Endothelial cell of umbilical vein (primary cell): ENCODE measurements at regions not wholly inside any gene's neighbourhood (a gene's known extent, or its start where the extent isn't known, plus 50 kb on each side); places are given as distances from the start of the nearest gene placed in this dataset.

Source experiments
- BruUV-seq: library from RNA; stranded (reverse); fragments of 400-500 nt; replicated peaks from 2 replicates; lab custom pipeline; 2021; lab: Mats Ljungman, UMichigan
- CTCF ChIA-PET: fragments of 300-600, 350-600 bp; sonication (Branson Sonifier 250); formaldehyde crosslinking; loops from one replicate; lab custom pipeline; 2021; ENCODE audit warnings: antibody characterized with exemption, inconsistent platforms; lab: Charles Lee
- POLR2A ChIA-PET: fragments of 300-600, 350-600 bp; sonication (Branson Sonifier 250); formaldehyde crosslinking; loops from one replicate; lab custom pipeline; 2021; ENCODE audit warnings: antibody characterized with exemption, inconsistent platforms; lab: Charles Lee
- DNase-seq: peaks from one replicate; pipeline ENCODE4 v3.0.0-alpha.2; 2011; ENCODE audit warnings: low read depth, low spot score
- FAIRE-seq: peaks from 2 replicates; lab custom pipeline; 2011; peaks lifted over from hg19 to GRCh38; lab: Jason Lieb, UNC
- H2AFZ ChIP-seq: 2 replicates; pipeline ENCODE4 v1.6.0; 2012; ENCODE audit warnings: low read depth, low read length, control low read depth, inconsistent platforms
- H3K27ac ChIP-seq: 2 replicates; pipeline ENCODE4 v1.5.1; 2011; ENCODE audit warnings: low read depth, mild to moderate bottlenecking, control low read depth, low read length, moderate library complexity; ENCODE audit not compliant: insufficient read depth
- H3K27me3 ChIP-seq, 2 experiments: 2 replicates each; pipeline versions ENCODE4 v1.6.0 to v1.6.1; 2011; ENCODE audit warnings: low read length in 2 of 2, mixed read lengths in 1 of 2; ENCODE audit not compliant: control insufficient read depth in 2 of 2, insufficient read depth in 2 of 2
- H3K36me3 ChIP-seq, 2 experiments: 2 replicates in 1 of 2; 3 replicates in 1 of 2; pipeline ENCODE4 v1.5.1; 2011; ENCODE audit warnings: low read length in 2 of 2, mild to moderate bottlenecking in 1 of 2, moderate library complexity in 1 of 2; ENCODE audit not compliant: control insufficient read depth in 2 of 2, insufficient read depth in 2 of 2; ENCODE audit errors: extremely low read depth in 1 of 2
- H3K4me1 ChIP-seq: 3 replicates; pipeline ENCODE4 v1.5.1; 2011; ENCODE audit warnings: mild to moderate bottlenecking, low read length; ENCODE audit not compliant: control insufficient read depth, insufficient read depth; ENCODE audit errors: extremely low read depth
- H3K4me2 ChIP-seq: 2 replicates; pipeline ENCODE4 v1.6.1; 2011; ENCODE audit warnings: low read length, control low read depth, mixed read lengths; ENCODE audit not compliant: insufficient read depth
- H3K4me3 ChIP-seq, 3 experiments: fragments of 200-600 bp in 1 of 3; sonication (generic), shearing (Covaris generic) in 1 of 3; replicated peaks in 1 of 3; 2 replicates each; pipeline ENCODE4 v1.5.1; 2011 to 2016; ENCODE audit warnings: control low read depth in 3 of 3, low read length in 3 of 3, mild to moderate bottlenecking in 2 of 3, inconsistent platforms in 1 of 3, low read depth in 1 of 3, moderate library complexity in 1 of 3; ENCODE audit not compliant: insufficient read depth in 1 of 3
- H3K79me2 ChIP-seq: 2 replicates; pipeline ENCODE4 v1.6.0; 2012; ENCODE audit warnings: low read length, inconsistent platforms; ENCODE audit not compliant: control insufficient read depth, insufficient read depth
- H3K9ac ChIP-seq: replicated peaks from 2 replicates; pipeline ENCODE3; 2011; ENCODE audit warnings: low read length, control low read depth; ENCODE audit not compliant: insufficient read depth; ENCODE audit errors: extremely low read depth
- H3K9me1 ChIP-seq: replicated peaks from 3 replicates; pipeline ENCODE4 v1.6.0; 2011; ENCODE audit warnings: mild to moderate bottlenecking, low read length; ENCODE audit not compliant: control insufficient read depth, insufficient read depth; ENCODE audit errors: extremely low read depth
- H3K9me3 ChIP-seq: replicated peaks from 2 replicates; pipeline ENCODE4 v1.5.1; 2012; ENCODE audit warnings: low read length, inconsistent platforms; ENCODE audit not compliant: control insufficient read depth, insufficient read depth
- H4K20me1 ChIP-seq: replicated peaks from 2 replicates; pipeline ENCODE3; 2011; ENCODE audit warnings: mild to moderate bottlenecking, low read length; ENCODE audit not compliant: control insufficient read depth, insufficient read depth; ENCODE audit errors: extremely low read depth
- CTCF ChIP-seq, 2 donors: IDR thresholded peaks; 1 replicate in 1 of 2; 2 replicates in 1 of 2; pipeline ENCODE4 v1.5.1; 2011; ENCODE audit warnings: low read length in 2 of 2, mild to moderate bottlenecking in 2 of 2, moderate library complexity in 2 of 2, control low read depth in 1 of 2, inconsistent platforms in 1 of 2, low read depth in 1 of 2; ENCODE audit not compliant: insufficient read depth in 1 of 2; ENCODE audit errors: extremely low read depth in 1 of 2
- EZH2 ChIP-seq: IDR thresholded peaks from 2 replicates; pipeline ENCODE4 v1.6.1; 2012; ENCODE audit warnings: borderline replicate concordance, low read depth, mild to moderate bottlenecking, moderate library complexity, low read length, inconsistent platforms; ENCODE audit not compliant: severe bottlenecking
- FOS ChIP-seq: IDR thresholded peaks from 2 replicates; pipeline ENCODE4 v1.6.1; 2011; ENCODE audit warnings: mild to moderate bottlenecking, low read length, moderate library complexity, borderline replicate concordance; ENCODE audit not compliant: insufficient read depth
- GATA2 ChIP-seq: IDR thresholded peaks from 2 replicates; pipeline ENCODE4 v1.7.0; 2011; ENCODE audit warnings: low read depth, mild to moderate bottlenecking, moderate library complexity, mixed read lengths, low read length; ENCODE audit not compliant: insufficient read length, insufficient read depth
- JUN ChIP-seq: IDR thresholded peaks from 2 replicates; pipeline ENCODE4 v1.6.1; 2011; ENCODE audit warnings: borderline replicate concordance, low read depth; ENCODE audit not compliant: insufficient read length, insufficient read depth
- MAX ChIP-seq: IDR thresholded peaks from 2 replicates; pipeline ENCODE4 v1.6.1; 2011; ENCODE audit not compliant: insufficient read depth, insufficient read length
- MYC ChIP-seq: IDR thresholded peaks from one replicate; pipeline ENCODE4 v1.6.1; 2011; ENCODE audit warnings: mild to moderate bottlenecking, low read depth, low read length
- POLR2A ChIP-seq: IDR thresholded peaks from 2 replicates; pipeline ENCODE4 v1.6.1; 2012; ENCODE audit warnings: low read depth, mild to moderate bottlenecking, control low read depth, low read length
- POLR2AphosphoS5 ChIP-seq: IDR thresholded peaks from 2 replicates; pipeline ENCODE4 v1.6.1; 2012; ENCODE audit warnings: low read depth, mild to moderate bottlenecking, control low read depth, low read length, moderate library complexity; ENCODE audit not compliant: insufficient read depth
- dilution Hi-C: fragments of 300-500 bp; cut with MboI; formaldehyde crosslinking; loops from one replicate; pipeline ENCODE4 v1.15.0; 2019; ENCODE audit warnings: low sequenced_read_pairs; ENCODE audit not compliant: extremely low pct_ligation_motif_present
- intact Hi-C: fragments of 100-400 bp; cut with micrococcal nuclease; formaldehyde crosslinking; loops from one replicate; pipeline ENCODE4 v1.10.0; 2022

- intact Hi-C loops (no loop called here), dilution Hi-C loops (no loop called here)
- H3K79me2 ChIP-seq, result no peaks in the 10 kb centered on the region
- H3K9ac ChIP-seq, result no peak overlapping the region
- no peaks in the 10 kb centered on the region for H3K9me1 ChIP-seq
- FAIRE-seq, result no peak
- DNase-seq, result no peak
- H3K4me1 ChIP-seq, result no peaks in the 10 kb centered on the region
- no peak overlapping the region for H3K4me2 ChIP-seq
- ChIA-PET POLR2A (no interaction called here), CTCF (no interaction called here)
- no peaks in the 10 kb centered on the region for H3K27me3 ChIP-seq
- no peak overlapping the region for H3K27ac ChIP-seq
- no TSS peak for BruUV-seq
- TF ChIP-seq MYC (no peak), POLR2A (no peak), POLR2AphosphoS5 (no peak), MAX (no peak), GATA2 (no peak), FOS (no peak), JUN (no peak), EZH2 (no peak), CTCF (IDR thresholded peaks at IDR 0.05; ENCODE audit: extremely low read depth in 1 of 2, insufficient read depth in 1 of 2, low read depth in 1 of 2, low read length in 2 of 2) (no peak)
- H3K9me3 ChIP-seq, result no peaks in the 10 kb centered on the region
- H4K20me1 ChIP-seq, result no peaks in the 10 kb centered on the region
- H3K4me3 ChIP-seq, result no peak overlapping the region
- H2AFZ ChIP-seq, result no peak overlapping the region
- no peaks in the 10 kb centered on the region for H3K36me3 ChIP-seq
These were observed 345.0 kb downstream of the FBXW7 start for GRCh38 chr4:152190907-152191306.
